GM18951 (cell line): ENCODE measurements at regions not wholly inside any gene's neighbourhood (a gene's known extent, or its start where the extent isn't known, plus 50 kb on each side); places are given as distances from the start of the nearest gene placed in this dataset.

ENCODE experiments used
- POLR2A ChIP-seq: IDR thresholded peaks from 4 replicates; pipeline ENCODE4 v1.6.1; 2011; ENCODE audit warnings: mild to moderate bottlenecking; ENCODE audit not compliant: insufficient read length, insufficient read depth; ENCODE audit errors: extremely low read depth
- in situ Hi-C: fragments of 300-500 bp; cut with MboI; formaldehyde crosslinking; loops from one replicate; pipeline ENCODE4 v1.12.0; 2022; ENCODE audit warnings: low sequenced_read_pairs, mixed read lengths, inconsistent platforms; ENCODE audit not compliant: unreplicated experiment

GRCh38 chr5:2584579-2585269, 166.8 kb downstream of the IRX2 start:
- TF ChIP-seq POLR2A, result no peak
- in situ Hi-C loops, result no loop called here

GRCh38 chr5:2582507-2582906, 169.0 kb downstream of the IRX2 start:
- no peak for TF ChIP-seq POLR2A
- in situ Hi-C loops, result no loop called here

GRCh38 chr5:2582106-2582505, 169.4 kb downstream of the IRX2 start:
- in situ Hi-C loops, result no loop called here
- no peak for TF ChIP-seq POLR2A

GRCh38 chr5:2581418-2581817, 170.1 kb downstream of the IRX2 start:
- in situ Hi-C loops, result no loop called here
- TF ChIP-seq POLR2A, result no peak

- TF ChIP-seq POLR2A, result no peak
- in situ Hi-C loops, result no loop called here
Measured at GRCh38 chr5:2579126-2579525, 172.4 kb downstream of the IRX2 start.

GRCh38 chr5:2577312-2578036, 174.0 kb downstream of the IRX2 start:
- TF ChIP-seq POLR2A, result no peak
- in situ Hi-C loops, result no loop called here

- no peak for TF ChIP-seq POLR2A
- in situ Hi-C loops, result no loop called here
Measured at GRCh38 chr5:2576823-2577222, 174.7 kb downstream of the IRX2 start.

- in situ Hi-C loops, result no loop called here
- TF ChIP-seq POLR2A, result no peak
Measured at GRCh38 chr5:2575871-2576270, 175.6 kb downstream of the IRX2 start.

- TF ChIP-seq POLR2A, result no peak
- in situ Hi-C loops, result no loop called here
Measured at GRCh38 chr5:2575292-2575691, 176.2 kb downstream of the IRX2 start.

- no peak for TF ChIP-seq POLR2A
- in situ Hi-C loops, result no loop called here
Measured at GRCh38 chr5:2574155-2574554, 177.3 kb downstream of the IRX2 start.

GRCh38 chr5:2570586-2570985, 180.9 kb downstream of the IRX2 start:
- in situ Hi-C loops, result no loop called here
- TF ChIP-seq POLR2A, result no peak

- TF ChIP-seq POLR2A, result no peak
- in situ Hi-C loops, result no loop called here
Measured at GRCh38 chr5:2569774-2570542, 181.5 kb downstream of the IRX2 start.

GRCh38 chr5:2569176-2569575, 182.3 kb downstream of the IRX2 start:
- in situ Hi-C loops, result no loop called here
- no peak for TF ChIP-seq POLR2A
